CD4-positive, alpha-beta T cell treated with Interleukin-12 subunit alpha and Interleukin-12 subunit beta, for 1 hour (primary cell): ENCODE measurements at regions not wholly inside any gene's neighbourhood (a gene's known extent, or its start where the extent isn't known, plus 50 kb on each side); places are given as distances from the start of the nearest gene placed in this dataset.
"Not testable (repeated sequence)": the region's sequence is repeated elsewhere in the genome, so short reads cannot be mapped to it uniquely, and the experiment has no call there.

ENCODE experiments used
- DNase-seq: peaks from one replicate; pipeline ENCODE4 v3.0.0-alpha.2; 2020

DNA sequence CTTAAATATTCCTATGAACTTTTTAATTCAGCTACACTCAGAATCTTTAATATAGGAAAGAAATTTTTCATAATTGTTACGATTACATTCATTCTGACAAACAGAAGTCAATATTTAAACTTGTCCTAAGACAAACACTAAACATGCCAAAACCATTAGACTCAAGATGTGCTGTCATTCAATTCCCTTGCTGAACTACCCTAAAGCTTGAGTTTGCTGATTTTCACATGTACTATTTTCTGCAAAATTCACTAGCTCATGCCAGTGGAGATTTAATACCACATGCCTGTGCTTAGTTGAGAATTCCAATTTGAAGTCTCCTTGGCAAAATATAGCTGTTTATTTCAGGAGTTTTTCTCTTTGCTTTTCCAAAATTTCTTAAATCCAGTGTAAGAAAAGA lies 448.0 kb downstream of the COL12A1 start:
- no peak for DNase-seq

DNA sequence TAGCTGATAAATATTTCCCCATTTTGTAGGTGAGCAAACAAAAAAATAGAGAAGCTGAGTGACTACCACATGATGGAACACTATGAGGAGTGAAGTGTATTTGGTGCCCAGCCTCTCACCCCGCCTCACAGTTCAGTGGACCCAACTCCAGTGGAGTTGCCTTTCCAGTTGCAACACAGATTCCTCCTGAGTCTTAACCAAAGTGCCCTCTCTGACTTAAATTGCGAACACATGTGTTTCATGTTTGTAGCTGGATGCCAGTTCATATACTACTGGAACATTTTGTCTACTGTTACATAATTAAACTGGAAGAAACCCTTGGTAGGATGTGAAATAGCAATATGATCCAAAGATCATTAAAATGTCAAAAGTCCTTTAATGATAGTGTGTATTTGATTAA lies 448.9 kb downstream of the COL12A1 start:
- no peak for DNase-seq

DNA sequence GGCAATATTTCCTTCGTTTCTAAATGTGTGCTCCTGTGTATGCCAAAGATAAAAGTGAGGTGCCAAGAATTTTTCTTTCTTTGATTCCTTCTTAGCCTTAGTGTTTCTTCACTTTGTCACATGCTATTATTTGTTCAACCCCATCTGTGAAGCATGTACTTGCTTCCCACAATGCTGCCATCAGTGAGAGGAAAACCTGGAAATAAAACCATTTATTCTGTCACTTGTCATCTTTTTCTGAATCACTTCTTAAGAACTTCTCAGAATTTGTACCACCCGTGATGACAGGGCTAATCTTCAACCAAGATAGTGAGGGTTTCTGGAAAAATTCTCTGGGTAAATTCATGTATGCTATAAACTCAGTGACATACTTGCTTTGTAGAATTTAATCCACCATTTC lies 450.1 kb downstream of the COL12A1 start:
- DNase-seq = no peak

DNA sequence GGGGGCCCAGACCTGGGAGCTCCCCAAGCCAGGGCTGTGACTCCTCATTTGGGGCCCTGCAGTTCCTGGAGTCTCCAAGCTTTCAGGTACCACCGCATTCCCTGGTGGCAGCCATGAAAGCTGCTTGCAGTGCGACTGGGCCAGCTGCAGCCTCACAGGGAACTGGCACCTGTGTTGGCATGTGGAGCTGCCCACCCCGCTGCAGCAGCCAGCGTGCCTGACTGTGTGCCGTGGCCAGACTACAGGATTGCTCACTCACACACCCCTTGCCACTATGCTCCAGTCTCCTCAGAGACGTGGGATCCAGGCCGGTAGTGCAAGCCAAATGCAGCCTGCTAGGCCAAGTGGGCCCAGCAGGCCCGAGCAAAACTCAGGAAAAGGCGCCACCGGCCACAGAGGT lies 450.7 kb downstream of the COL12A1 start:
- no peak for DNase-seq

DNA sequence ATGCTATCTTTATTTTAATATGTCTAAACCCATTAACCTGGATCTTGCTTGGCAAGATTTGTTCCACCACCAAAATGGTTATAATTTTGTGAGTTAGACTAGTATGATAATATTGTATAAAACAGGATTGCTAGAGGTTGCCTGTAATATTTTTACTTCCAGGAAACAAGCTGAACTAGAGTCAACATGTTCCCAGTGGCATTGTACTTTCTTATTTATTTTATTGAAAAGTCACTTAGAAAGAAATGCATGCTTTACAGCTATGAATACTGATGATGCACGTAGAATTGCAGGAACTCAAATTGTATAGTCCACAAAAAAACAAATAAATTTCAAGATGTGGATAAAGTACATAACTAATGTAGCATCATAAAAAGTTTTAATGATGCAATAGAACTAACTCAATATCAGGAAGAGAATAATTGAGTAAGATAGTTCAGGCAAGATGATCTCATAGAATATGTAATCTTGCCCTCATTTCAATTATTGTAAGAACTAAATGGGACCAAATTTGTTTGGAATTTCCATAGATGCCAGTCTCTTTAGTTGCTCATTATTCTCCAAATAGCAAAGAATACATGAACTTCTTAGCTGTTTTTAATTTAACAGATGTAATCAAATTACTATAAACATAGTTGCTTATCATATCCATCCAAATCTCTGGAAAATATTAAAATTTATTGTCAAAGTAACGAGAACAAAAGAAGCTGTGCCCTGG lies 451.8 kb downstream of the COL12A1 start:
- no peak for DNase-seq

DNA sequence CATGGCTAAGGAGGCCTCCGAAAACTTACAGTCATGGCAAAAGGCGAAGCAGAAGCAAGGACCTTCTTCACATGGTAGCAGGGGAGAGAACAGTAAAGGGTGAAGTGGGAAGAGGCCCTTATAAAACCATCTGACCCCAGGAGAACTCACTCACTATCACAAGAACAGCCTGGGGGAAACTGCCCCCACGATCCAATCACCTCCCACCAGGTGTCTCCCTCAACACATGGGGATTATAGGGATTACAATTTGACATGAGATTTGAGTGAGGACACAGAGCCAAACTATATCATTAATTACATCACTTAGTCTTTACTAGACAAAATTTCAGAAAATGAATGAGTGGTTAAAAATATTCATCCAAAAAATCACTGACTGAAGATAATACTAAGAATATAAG lies 453.6 kb downstream of the COL12A1 start:
- no peak for DNase-seq

DNA sequence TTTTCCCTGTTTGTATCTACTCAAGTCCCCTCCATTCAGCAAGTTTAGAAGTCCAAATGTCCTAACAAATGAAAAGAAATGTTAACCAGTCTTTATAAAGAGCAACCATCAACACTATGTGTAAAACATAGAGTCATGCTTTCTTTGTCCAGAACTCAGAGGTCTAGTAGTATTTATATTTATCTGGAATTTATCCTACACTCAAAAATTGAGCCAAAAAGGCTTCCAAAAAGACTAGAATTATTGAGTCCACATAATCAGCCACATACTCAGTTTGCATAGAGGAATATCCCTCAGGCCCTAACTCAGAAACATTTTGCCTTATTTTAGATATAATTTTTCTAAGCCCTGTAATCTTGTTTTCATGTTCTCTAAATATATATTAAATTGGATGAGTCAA lies 455.0 kb downstream of the COL12A1 start:
- DNase-seq = no peak

DNA sequence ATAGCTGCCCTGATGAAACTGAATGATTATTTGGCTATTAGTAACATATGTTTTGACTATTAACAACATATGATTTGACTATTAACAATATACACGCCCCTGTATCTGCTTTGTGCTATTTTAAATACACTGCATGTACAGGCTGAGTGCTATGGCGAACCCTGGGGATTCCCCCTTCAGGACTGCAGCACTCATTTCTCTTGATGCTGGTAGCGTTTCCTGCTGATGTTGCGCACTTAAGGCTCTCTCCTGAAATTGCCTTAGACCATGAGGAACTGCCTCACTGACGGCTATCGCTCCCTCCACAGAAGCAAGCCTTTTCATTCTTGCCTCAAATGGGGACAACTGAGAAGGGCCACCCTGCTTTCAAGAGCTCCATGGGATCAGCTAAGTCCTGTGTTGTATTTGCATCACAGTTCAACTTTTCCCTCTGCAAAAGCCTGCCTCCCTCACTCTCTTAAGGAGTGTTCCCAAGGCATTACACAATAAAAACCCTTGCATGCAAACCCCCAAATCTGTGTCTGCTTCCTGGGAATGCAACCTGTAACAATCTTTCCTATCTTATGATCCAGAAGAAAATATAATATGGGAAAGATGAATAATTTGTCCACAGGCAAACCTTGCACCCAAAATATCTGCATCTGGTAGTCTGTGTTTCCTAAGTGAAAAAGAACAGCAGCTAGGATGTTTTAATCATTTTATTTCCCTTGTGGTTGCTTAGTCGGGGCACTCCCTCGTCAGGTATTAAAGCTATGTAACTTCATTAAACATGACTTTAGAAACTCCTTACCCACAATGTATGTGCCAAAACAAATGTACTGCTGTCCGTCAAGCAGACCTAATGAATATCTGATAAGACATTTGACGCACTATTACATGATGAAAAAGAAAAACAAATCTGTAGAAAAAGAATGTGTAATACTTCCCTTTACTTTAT lies 456.4 kb downstream of the COL12A1 start:
- no peak for DNase-seq

DNA sequence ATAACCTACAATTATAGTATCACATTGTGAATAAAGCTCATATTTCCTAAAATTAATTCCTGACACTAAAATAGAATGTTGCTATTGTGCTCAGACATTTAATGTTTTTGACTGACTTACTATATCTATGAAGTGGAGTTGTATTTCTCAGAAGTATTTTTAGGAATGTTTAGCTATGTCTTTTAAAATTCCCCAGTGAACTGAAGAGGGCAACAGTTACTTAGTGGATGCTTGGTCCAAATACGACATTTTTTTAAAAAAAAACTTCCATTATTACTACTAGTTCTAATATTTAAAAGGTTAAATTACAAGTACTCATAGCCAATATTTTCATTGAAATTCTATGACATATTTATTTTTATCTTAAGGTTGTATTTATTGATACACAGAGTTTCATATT lies 460.2 kb downstream of the COL12A1 start:
- DNase-seq = no peak

DNA sequence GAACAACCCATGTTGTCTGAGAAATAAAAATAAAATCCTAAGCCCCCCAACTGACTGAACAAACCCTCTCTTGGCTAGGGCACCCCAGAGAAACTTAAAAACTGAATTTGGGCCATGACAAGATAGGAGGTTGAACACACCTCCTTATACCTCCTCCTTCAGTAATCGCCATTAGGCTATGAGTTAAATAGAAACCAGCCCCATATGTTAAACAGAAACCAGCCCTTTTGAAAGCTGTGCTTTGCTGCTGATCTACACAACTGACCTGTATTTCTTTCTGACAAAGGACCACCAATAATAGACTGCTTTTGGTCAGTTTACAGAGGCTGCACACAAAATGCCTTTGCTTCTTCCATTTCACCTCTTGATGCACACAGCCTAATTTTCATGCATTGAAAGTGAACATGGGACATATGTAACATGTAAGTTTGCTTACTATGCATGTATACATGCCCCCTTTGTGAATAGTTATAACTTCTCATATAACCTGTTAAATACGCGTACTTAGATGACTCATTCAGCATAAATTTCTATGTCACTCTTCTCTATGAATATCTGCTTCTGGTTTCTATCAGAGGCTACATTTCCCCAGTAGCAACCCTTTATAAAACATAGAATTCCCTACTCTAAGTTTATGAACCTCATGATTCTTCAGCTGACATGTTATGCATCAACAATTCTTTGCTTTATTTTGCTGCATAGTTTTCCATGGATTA lies 462.9 kb downstream of the COL12A1 start:
- no peak for DNase-seq

DNA sequence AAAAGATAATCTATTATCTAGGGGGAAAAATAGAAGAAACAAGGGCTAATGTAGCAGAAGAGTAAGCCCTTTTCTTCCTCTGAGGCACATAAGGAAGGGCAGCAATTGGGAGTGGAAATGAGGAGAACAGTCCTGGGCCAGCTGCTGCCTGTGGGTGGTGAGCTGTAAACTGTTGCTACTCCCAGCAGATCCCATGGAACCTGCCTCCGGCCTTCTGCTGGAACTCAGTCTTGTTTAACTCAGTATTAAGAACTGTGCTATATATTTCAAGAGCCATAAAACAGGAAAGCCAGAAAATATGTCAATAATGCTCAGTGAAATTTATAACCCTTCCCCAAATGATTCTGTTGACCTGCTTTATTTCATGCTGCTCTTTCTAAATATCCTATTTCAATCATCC lies 464.2 kb downstream of the COL12A1 start:
- DNase-seq = no peak

DNA sequence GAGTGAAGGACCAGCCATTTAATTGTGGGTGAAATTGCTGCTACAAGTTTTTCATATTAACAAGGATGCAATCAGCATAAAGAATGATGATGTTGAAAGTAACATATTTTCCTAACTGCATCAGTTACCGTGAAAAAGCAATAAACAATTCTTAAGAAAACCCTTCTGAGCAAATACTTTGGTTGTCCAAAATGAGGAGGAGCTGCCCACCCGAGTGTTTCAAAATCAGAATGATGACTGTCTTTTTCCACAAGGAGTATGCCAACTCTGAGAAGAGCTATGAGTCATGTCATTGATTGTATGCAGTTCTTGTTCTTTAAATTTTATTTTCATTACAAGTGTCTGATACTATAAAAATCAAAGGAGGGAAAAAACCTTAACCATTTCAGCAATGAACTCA lies 470.5 kb downstream of the COL12A1 start:
- no peak for DNase-seq

DNA sequence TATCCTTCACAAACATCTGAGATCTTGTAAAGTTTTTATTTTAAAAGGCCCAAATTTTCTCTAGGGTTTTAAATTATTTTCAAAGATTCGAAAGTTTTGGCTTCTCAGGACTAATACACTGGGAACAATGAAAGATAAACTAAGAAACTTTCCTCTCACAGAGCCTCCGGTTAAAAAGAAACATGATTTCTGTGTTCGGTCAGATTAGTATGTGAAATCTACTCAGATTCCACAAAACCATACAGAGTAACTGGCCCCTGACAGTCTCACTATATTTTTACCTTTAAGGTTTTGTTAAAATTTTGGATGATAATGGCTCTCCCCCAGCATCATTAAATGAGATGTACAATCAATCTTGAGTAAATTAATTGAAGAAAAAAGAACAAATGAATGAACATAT lies 471.0 kb downstream of the COL12A1 start:
- DNase-seq = no peak

DNA sequence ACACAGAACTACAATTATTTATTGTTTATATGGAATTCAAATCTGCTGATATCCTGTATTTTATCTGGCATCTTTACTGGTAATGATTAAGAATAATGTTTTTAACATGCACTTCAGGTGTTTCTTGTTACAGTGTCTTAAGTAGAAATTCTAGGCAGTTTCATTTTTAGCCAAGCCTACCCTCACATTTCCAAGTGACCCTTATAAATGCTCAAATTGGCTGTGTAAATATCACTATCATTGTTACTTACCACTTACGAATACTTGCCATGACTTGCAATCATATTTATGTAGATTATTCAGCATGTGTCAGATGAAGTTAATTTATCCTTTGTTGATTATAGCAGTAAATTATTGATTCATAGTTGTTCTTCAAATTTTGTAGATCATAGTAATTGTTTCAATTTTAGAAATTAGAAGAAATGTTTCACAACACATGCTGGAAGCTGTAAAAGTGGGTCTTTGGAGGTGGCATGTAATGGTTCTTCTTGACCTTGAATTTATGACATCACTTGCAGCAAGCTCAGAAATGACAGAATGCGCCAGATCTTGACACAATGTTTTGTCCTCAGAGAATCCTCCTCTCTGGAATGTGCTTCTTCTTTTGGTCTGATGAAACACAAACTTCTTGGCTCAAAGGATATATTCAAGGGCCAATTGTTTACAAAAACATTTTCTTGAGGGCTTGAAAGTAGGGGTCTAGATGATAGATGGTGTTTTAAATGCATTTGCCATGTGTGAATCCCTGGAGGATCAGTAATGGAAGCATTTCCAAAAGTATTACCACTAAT lies 471.8 kb downstream of the COL12A1 start:
- DNase-seq = no peak

DNA sequence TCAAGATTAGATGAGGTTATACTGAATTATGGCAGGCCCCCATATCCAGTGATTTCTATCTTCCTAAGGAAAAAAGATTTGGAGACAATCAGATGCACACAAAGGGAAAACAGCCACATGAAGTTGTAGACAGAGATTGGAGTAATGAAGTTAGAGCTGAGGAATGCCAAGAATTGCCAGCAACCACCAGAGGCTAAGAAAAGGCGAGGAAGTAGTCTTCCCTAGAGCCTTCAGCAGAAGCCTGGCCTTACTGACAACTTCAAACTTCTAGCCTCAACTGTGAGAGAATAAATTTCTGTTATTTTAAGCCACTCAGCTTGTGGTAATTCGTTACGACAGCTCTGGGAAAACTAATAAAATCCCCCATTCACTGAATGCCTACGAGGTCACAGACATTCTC lies 473.9 kb downstream of the COL12A1 start:
- DNase-seq = no peak

DNA sequence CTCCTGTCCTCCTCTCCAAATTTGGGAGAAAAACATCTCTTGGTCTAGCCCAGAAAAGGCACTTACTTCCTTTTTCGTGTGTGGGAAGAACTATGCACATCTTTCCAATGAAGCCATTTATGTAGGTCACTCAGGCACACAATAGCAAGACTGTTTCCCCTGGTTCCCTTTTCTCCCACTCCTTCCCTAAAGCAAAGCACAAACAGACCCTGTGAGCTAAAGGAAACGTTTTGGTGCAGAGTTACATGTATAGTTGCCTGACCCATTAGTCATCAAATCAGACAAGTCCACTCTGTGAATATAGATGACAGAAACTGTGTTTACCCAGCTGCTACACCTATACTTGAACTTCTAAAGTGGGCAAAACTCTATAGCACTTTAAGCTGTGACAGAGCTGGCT lies 474.6 kb downstream of the COL12A1 start:
- DNase-seq = no peak

DNA sequence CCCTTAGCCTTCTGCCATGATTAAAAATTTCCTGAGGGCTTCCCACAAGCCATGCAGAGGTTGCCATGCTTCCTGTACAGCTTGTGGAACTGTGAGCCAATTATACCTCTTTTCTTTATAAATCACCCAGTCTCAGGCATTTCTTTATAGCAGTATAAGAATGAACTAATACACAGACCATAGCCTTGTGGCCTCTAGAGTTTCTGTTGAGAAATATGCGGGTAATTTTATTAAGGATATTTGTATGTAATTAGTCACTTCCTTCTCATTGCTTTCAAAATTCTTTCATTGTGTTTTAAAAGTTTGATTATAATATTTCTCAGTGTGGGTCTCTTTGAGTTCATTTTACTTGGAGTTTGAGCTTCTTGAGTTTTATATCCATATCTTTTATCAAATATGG lies 484.9 kb downstream of the COL12A1 start:
- no peak for DNase-seq

DNA sequence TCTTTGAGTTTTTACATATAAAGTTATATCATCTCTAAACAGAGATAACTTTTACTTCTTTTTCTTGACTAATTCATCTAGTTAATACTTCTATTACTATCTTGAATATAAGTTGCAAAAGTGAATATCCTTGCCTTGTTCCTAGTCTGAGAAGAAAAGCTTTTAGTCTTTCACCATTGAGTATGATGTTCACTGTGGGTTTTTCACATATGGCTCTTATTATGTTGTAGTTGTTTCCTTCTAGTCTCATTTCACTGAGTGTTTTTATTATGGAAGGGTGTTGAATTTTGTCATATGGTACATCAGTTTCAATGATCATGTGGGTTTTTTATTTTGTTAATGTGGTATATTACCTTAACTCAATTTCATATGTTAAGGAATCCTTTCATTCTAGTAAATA lies 488.3 kb downstream of the COL12A1 start:
- DNase-seq = no peak

DNA sequence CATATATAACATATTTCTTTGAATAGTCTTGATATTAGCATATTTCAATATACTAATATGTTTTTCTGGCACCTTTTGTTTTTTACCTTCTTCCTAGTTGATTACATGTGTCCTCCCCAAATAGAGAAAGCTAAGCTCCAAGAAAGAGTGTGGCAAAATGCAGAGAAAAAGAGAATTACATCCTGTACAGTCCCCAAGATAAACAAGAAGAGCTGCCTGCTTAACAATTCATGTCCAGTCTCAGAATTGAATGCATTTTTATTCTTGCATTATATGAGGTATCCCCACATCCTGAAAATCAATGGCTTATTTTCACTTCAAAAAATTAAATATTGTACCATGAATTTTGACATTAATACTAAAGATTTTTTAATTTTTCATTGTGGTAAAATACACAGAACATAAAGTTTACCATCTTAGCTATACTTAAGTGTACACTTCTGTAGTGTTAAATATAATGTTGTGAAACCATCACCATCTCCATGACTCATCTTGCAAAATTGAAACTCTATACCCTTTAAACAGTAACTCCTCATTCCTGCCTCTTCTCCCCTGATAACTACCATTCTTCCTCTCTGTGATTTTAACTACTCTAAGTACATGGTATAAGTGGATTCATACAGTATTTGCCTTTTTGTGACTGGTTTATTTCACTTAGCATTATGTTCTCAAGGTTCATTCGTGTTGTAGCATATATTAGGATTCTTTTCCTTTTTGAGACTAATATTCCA lies 490.3 kb downstream of the COL12A1 start:
- DNase-seq = no peak

DNA sequence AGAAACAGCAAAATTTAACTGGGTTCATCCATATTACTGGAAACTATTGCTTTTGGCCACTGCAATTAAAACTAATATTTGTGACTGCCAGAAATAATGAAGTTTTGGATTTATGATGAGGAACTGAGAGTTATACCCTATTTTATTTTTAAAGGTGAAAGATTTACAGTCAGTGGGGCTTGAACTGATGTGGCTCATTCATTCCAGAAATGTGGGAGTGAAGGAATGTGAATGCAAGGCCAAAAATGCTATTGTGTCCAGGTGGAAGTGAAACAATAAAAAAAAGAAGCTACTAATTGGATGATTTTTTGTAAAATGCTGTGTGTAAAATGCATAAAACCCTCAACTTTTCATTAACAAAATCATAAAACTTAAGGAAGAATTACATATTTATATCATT lies 491.9 kb downstream of the COL12A1 start:
- no peak for DNase-seq

DNA sequence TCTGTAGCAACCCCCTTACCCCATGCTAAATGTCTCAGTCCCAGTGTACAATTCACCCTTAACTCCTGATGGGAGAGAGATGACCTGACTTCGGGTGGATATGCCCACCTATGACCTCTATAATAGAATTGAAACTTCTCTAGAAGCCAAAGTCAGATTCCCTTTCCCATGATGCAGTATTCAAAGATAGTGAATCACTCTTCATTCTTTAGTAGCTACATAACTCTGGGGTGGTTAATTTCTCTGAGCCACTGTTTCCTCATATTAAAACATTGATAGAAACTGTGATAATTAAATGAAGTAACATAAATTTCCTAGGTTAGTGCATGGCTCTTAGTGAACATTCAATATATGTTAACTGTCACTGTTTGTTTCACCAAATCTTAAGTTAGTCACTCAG lies 500.4 kb downstream of the COL12A1 start:
- DNase-seq = no peak

DNA sequence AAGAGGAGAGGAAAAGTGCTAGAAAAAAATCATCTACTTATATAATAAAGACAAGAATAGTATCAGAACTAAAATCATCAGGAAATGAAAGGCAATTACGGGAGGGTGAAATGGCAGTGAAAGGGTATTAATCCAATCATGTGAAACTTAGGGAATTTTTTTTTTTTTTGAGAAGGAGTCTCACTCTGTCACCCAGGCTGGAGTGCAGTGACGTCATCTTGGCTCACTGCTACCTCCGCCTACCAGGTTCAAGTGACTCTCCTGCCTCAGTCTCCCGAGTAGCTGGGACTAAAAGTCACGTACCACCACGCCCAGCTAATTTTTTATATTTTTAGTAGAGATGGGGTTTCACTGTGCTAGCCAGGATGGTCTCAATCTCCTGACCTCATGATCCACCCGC lies 501.3 kb downstream of the COL12A1 start:
- not testable (repeated sequence) for DNase-seq
